GM23338 (cell line): ENCODE measurements at regions not wholly inside any gene's neighbourhood (a gene's known extent, or its start where the extent isn't known, plus 50 kb on each side); places are given as distances from the start of the nearest gene placed in this dataset.

Source experiments
- ATAC-seq: fragments of 200-7000 bp; cut with Tn5 transposase; 3 replicates; pipeline ENCODE4 v1.9.1; 2020
- DNase-seq: peaks from one replicate; pipeline ENCODE4 v3.0.0-alpha.2; 2015; ENCODE audit warnings: low spot score
- H2AFZ ChIP-seq: fragments of 200-600 bp; sonication (generic); 2 replicates; pipeline ENCODE4 v1.8.0; 2016; ENCODE audit warnings: antibody characterized with exemption, mild to moderate bottlenecking, moderate library complexity
- H3F3A ChIP-seq: fragments of 200-600 bp; sonication (generic); replicated peaks from 2 replicates; pipeline ENCODE4 v1.8.0; 2017; ENCODE audit warnings: antibody characterized with exemption, mixed run types, low read depth
- H3K27ac ChIP-seq: fragments of 200-600 bp; sonication (generic); 2 replicates; pipeline ENCODE4 v1.6.1; 2016; ENCODE audit warnings: low read depth
- H3K27me3 ChIP-seq: fragments of 200-600 bp; sonication (generic); 2 replicates; pipeline ENCODE4 v1.8.0; 2016; ENCODE audit warnings: mild to moderate bottlenecking, mixed run types, moderate library complexity; ENCODE audit not compliant: insufficient read depth
- H3K36me3 ChIP-seq: fragments of 200-600 bp; sonication (generic); 2 replicates; pipeline ENCODE4 v1.8.0; 2016; ENCODE audit warnings: mild to moderate bottlenecking; ENCODE audit not compliant: insufficient read depth
- H3K4me1 ChIP-seq: fragments of 200-600 bp; sonication (generic); 2 replicates; pipeline ENCODE4 v1.8.0; 2016; ENCODE audit warnings: mild to moderate bottlenecking, moderate library complexity; ENCODE audit not compliant: insufficient read depth
- H3K4me2 ChIP-seq: fragments of 200-600 bp; sonication (generic); 2 replicates; pipeline ENCODE4 v1.7.1; 2017; ENCODE audit warnings: mixed run types
- H3K4me3 ChIP-seq: fragments of 200-600 bp; sonication (generic); 2 replicates; pipeline ENCODE4 v1.6.1; 2016; ENCODE audit warnings: mixed run types
- H3K79me2 ChIP-seq: fragments of 200-600 bp; sonication (generic); replicated peaks from 2 replicates; pipeline ENCODE4 v1.8.0; 2017; ENCODE audit warnings: mild to moderate bottlenecking; ENCODE audit not compliant: insufficient read depth
- H3K9me2 ChIP-seq: fragments of 200-600 bp; sonication (generic); 2 replicates; pipeline ENCODE4 v1.8.0; 2017; ENCODE audit not compliant: insufficient read depth
- H4K20me1 ChIP-seq: fragments of 200-600 bp; sonication (generic); replicated peaks from 2 replicates; pipeline ENCODE4 v1.8.0; 2017; ENCODE audit warnings: mild to moderate bottlenecking; ENCODE audit not compliant: insufficient read depth
- H3K27ac Mint-ChIP-seq: 2 replicates; pipeline ENCODE4 v1.8.0; 2020; ENCODE audit warnings: inconsistent platforms, mild to moderate bottlenecking, moderate library complexity, mixed read lengths
- H3K27me3 Mint-ChIP-seq: 3 replicates; pipeline ENCODE4 v1.8.0; 2022; ENCODE audit warnings: low read depth, mild to moderate bottlenecking, moderate library complexity, mixed read lengths, inconsistent platforms; ENCODE audit not compliant: insufficient read depth, poor library complexity
- H3K36me3 Mint-ChIP-seq: 3 replicates; pipeline ENCODE4 v1.8.0; 2021; ENCODE audit warnings: low read depth, mild to moderate bottlenecking, inconsistent platforms, moderate library complexity, mixed read lengths
- H3K4me1 Mint-ChIP-seq: 3 replicates; pipeline ENCODE4 v1.8.0; 2020; ENCODE audit warnings: mild to moderate bottlenecking, inconsistent platforms, mixed read lengths
- H3K4me3 Mint-ChIP-seq: 3 replicates; pipeline ENCODE4 v1.8.0; 2021; ENCODE audit warnings: moderate library complexity, mild to moderate bottlenecking, inconsistent platforms, mixed read lengths
- H3K9me3 Mint-ChIP-seq: 3 replicates; pipeline ENCODE4 v1.8.0; 2020; ENCODE audit warnings: moderate library complexity, mild to moderate bottlenecking, inconsistent platforms, mixed read lengths
- CREB1 ChIP-seq: fragments of 250-450 bp; sonication (Bioruptor Pico); IDR thresholded peaks from 2 replicates; pipeline ENCODE4 v1.5.0; 2020; ENCODE audit warnings: low read depth, mild to moderate bottlenecking, moderate library complexity
- CTCF ChIP-seq, 2 experiments: fragments of 200-600 bp in 1 of 2; sonication (generic) in 1 of 2; conservative IDR thresholded peaks; 2 replicates each; pipeline versions ENCODE4 v1.5.1 to v1.6.1; 2016 to 2017; ENCODE audit warnings: antibody characterized with exemption in 2 of 2, low read depth in 2 of 2, mild to moderate bottlenecking in 2 of 2, moderate library complexity in 1 of 2
- EZH2 ChIP-seq: fragments of 200-600 bp; sonication (generic); IDR thresholded peaks from one replicate; pipeline ENCODE4 v1.8.0; 2017; ENCODE audit warnings: antibody characterized with exemption, mild to moderate bottlenecking, low read depth; ENCODE audit not compliant: unreplicated experiment
- EZH2phosphoT487 ChIP-seq: fragments of 200-600 bp; sonication (generic); IDR thresholded peaks from one replicate; pipeline ENCODE4 v1.8.1; 2018; ENCODE audit warnings: antibody characterized with exemption; ENCODE audit not compliant: unreplicated experiment
- JUNB ChIP-seq: IDR thresholded peaks from one replicate; pipeline ENCODE4 v1.6.1; 2016; ENCODE audit warnings: antibody characterized with exemption; ENCODE audit not compliant: unreplicated experiment
- NANOG ChIP-seq: IDR thresholded peaks from 2 replicates; pipeline ENCODE4 v1.6.1; 2016; ENCODE audit warnings: antibody characterized with exemption, borderline replicate concordance
- POLR2AphosphoS5 ChIP-seq: IDR thresholded peaks from 2 replicates; pipeline ENCODE4 v1.6.1; 2016; ENCODE audit warnings: antibody characterized with exemption, low read depth
- REST ChIP-seq: IDR thresholded peaks from one replicate; pipeline ENCODE4 v1.6.1; 2018; ENCODE audit warnings: antibody characterized with exemption; ENCODE audit not compliant: unreplicated experiment
- STAT1 ChIP-seq: IDR thresholded peaks from one replicate; pipeline ENCODE4 v1.6.1; 2016; ENCODE audit warnings: antibody characterized with exemption; ENCODE audit not compliant: unreplicated experiment
- ZNF114 ChIP-seq: fragments of 250-450 bp; sonication (Bioruptor Pico); IDR thresholded peaks from 2 replicates; pipeline ENCODE4 v1.5.0; 2020; ENCODE audit warnings: mild to moderate bottlenecking, moderate library complexity
- ZNF331 ChIP-seq: fragments of 250-450 bp; sonication (Bioruptor Pico); IDR thresholded peaks from 2 replicates; pipeline ENCODE4 v1.5.0; 2020; ENCODE audit warnings: low read depth, mild to moderate bottlenecking, moderate library complexity
- ZNF462 ChIP-seq: fragments of 250-450 bp; sonication (Bioruptor Pico); IDR thresholded peaks from 2 replicates; pipeline ENCODE4 v1.5.0; 2020; ENCODE audit warnings: mild to moderate bottlenecking, moderate library complexity
- TF ChIP-seq, protein P1 (sequence below): IDR thresholded peaks from 2 replicates; pipeline ENCODE4 v1.6.1; 2016; ENCODE audit warnings: antibody characterized with exemption

- no peaks in the 10 kb centered on the region for H3K27me3 ChIP-seq
- Mint-ChIP-seq H3K4me3 (no peak overlapping the region), H3K4me1 (peaks cover 7% of the 10 kb centered on the region; the same call in 1 of the 3 replicates), H3K9me3 (no peaks in the 10 kb centered on the region), H3K27ac (no peak overlapping the region), H3K36me3 (no peaks in the 10 kb centered on the region), H3K27me3 (peaks cover under 1% of the 10 kb centered on the region)
- DNase-seq (no peak), ATAC-seq (no peak)
- H3K36me3 ChIP-seq = no peaks in the 10 kb centered on the region
- H3K4me3 ChIP-seq = no peak overlapping the region
- no peak overlapping the region for H3K27ac ChIP-seq
- no peaks in the 10 kb centered on the region for H4K20me1 ChIP-seq
- H2AFZ ChIP-seq = no peak overlapping the region
- TF ChIP-seq ZNF114 (CRISPR knock-in tag) = no peak
- no peak for TF ChIP-seq ZNF331
- TF ChIP-seq JUNB = no peak
- TF ChIP-seq REST = no peak
- TF ChIP-seq EZH2 = no peak
- no peak for TF ChIP-seq NANOG
- TF ChIP-seq, protein P1, sequence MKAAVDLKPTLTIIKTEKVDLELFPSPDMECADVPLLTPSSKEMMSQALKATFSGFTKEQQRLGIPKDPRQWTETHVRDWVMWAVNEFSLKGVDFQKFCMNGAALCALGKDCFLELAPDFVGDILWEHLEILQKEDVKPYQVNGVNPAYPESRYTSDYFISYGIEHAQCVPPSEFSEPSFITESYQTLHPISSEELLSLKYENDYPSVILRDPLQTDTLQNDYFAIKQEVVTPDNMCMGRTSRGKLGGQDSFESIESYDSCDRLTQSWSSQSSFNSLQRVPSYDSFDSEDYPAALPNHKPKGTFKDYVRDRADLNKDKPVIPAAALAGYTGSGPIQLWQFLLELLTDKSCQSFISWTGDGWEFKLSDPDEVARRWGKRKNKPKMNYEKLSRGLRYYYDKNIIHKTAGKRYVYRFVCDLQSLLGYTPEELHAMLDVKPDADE = no peak
- no peak for TF ChIP-seq CTCF (conservative IDR thresholded peaks at IDR 0.05; ENCODE audit: low read depth in 2 of 2)
- no peak for TF ChIP-seq POLR2AphosphoS5
- TF ChIP-seq ZNF462 (CRISPR knock-in tag) = no peak
- no peak for TF ChIP-seq STAT1
- TF ChIP-seq EZH2phosphoT487 = no peak
- no peak for TF ChIP-seq CREB1 (CRISPR knock-in tag)
- no peaks in the 10 kb centered on the region for H3K4me1 ChIP-seq
- H3F3A ChIP-seq = no peaks in the 10 kb centered on the region
- no peaks in the 10 kb centered on the region for H3K79me2 ChIP-seq
- H3K9me2 ChIP-seq = no peaks in the 10 kb centered on the region
- no peak overlapping the region for H3K4me2 ChIP-seq
These were observed 511.4 kb upstream of the MCTP2 start for GRCh38 chr15:93719921-93720351.
